ENCODE measurements at regions not wholly inside any gene's neighbourhood (a gene's known extent, or its start where the extent isn't known, plus 50 kb on each side); places are given as distances from the start of the nearest gene placed in this dataset.

GRCh38 chr5:82605441-82605973 lies 327.4 kb upstream of the RPS23 start:
- TF ChIP-seq, protein P1, sequence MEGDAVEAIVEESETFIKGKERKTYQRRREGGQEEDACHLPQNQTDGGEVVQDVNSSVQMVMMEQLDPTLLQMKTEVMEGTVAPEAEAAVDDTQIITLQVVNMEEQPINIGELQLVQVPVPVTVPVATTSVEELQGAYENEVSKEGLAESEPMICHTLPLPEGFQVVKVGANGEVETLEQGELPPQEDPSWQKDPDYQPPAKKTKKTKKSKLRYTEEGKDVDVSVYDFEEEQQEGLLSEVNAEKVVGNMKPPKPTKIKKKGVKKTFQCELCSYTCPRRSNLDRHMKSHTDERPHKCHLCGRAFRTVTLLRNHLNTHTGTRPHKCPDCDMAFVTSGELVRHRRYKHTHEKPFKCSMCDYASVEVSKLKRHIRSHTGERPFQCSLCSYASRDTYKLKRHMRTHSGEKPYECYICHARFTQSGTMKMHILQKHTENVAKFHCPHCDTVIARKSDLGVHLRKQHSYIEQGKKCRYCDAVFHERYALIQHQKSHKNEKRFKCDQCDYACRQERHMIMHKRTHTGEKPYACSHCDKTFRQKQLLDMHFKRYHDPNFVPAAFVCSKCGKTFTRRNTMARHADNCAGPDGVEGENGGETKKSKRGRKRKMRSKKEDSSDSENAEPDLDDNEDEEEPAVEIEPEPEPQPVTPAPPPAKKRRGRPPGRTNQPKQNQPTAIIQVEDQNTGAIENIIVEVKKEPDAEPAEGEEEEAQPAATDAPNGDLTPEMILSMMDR (IDR thresholded peaks at IDR 0.05; ENCODE audit: low read depth, low read length, missing input control) = no peak
- no peak for TF ChIP-seq RAD21 (IDR thresholded peaks at IDR 0.05)
- TF ChIP-seq YY1 (IDR thresholded peaks at IDR 0.05) = no peak
- no peak for TF ChIP-seq FOXA1 (IDR thresholded peaks at IDR 0.05)
- no peak for TF ChIP-seq TAF1 (conservative IDR thresholded peaks at IDR 0.05)
- no peak for TF ChIP-seq JUND (IDR thresholded peaks at IDR 0.05)
- TF ChIP-seq EGR1 (IDR thresholded peaks at IDR 0.05; ENCODE audit: low read depth in 2 of 2) = no peak
- no peak for TF ChIP-seq REST (IDR thresholded peaks at IDR 0.05)
- TF ChIP-seq SP1 (IDR thresholded peaks at IDR 0.05) = no peak
- no peak for TF ChIP-seq ZBTB33 (IDR thresholded peaks at IDR 0.05)
